ENCODE measurements at regions not wholly inside any gene's neighbourhood (a gene's known extent, or its start where the extent isn't known, plus 50 kb on each side); places are given as distances from the start of the nearest gene placed in this dataset.

DNA sequence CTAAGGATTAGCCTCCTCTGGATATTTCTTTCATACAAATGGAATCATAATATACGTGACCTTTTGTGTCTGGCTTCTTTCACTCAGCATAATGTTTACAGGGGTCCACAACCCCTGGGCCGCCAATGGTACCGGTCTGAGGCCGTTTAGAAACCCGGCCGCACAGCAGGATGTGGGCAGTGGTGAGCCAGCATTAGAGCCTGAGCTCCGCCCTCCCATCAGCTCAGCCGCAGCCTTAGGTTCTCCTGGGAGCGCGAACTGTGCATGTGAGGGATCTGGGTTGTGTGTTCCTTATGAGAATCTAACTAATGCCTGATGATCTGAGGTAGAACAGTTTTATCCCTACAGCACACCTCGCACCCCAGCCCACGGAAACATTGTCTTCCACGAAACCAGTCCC, 229.7 kb downstream of the ICE1 start:
- no peak for DNase-seq

DNA sequence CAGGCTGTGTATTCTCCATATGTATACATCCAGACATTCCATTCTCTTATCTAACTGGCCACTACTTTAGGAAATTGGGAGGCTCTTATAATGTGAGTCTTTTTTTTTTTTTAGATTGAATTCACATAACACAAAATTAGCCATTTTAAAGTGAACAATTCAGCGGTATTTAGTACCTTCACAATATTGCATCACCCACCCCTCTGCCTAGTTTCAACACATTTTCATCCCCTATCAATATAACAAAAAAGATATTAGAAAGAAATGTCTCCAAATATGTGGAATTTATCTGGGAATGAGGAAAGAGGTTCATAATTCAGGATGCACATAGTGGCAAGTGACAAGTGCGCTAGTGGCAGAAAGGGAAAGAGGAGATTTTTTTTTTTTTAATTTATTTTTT, 228.5 kb downstream of the ICE1 start:
- no peak for DNase-seq

DNA sequence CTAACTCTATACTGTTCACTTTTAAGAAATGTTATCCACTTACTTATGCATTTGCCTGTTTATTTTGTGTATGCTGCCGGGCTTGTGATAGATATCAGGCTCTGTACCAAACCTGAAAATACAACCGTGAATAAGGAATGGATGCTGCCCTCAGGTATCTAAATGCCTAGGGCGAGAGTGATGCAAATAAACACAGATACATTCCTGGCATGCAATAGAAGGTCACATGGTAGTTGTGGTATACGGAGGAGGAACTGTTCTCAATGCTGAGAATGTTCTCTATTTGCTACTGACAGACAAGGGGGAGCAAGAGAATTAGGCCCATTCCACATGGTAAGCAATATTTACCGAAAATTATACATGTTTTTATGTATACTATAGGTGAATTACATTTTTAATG, 227.8 kb downstream of the ICE1 start:
- no peak for DNase-seq

DNA sequence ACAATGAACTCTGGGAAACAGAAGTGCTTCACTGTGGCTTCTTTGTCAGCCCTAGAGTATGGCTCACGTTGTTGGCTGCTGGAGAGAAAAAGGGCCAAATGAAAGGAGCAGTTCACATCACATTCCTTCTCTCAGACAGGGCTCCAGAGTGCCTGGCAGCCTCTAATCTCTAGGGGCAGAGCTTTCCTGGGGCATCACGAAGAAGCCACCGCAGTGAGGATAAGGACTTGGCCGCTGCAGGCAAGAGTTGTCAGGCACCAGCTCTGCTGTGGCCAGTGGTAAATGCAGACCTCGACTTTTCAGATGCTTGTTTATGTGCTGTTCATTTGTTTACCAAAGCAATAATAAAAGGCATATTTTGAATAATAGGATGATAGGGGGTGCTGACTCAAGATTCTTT, 227.2 kb downstream of the ICE1 start:
- no peak for DNase-seq

DNA sequence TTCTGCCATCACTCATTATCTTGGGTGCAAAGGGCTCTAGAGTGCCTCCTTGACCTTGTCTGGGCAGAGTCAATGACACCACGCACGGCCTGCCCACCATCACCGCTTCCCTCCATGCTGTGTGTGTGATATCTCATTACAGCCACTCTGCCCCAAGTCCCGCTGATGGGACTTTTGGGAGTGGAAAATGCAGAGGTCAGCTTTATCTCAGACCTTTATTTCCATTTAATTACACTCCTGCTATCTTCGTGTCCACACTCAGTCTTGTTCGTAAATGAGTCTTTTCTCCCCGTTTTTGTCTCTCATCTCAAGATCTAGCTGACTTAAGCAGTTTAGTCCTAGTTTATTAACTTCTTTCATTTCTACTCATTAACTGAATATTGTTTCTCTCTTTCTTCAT, 226.2 kb downstream of the ICE1 start:
- DNase-seq: no peak

DNA sequence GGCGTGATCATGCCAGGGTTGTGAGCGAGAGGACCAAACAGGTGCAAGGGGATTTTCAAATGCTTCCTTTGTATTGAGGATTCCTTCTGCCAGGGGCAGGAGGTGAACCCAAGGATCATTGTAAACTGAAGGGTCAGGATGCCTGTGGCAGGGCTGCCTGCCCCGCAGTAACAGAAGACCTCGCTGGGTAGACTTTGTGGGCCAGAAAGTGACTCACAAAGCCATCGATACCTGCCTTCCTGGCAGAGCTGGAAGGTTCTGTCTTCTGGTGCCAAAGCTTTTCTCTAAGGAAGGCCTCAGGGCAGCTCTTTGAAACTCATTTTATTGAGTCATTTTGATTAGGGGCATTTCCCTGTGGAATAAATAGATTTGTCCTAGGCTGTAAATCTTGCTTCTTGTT, 223.4 kb downstream of the ICE1 start:
- DNase-seq: no peak

DNA sequence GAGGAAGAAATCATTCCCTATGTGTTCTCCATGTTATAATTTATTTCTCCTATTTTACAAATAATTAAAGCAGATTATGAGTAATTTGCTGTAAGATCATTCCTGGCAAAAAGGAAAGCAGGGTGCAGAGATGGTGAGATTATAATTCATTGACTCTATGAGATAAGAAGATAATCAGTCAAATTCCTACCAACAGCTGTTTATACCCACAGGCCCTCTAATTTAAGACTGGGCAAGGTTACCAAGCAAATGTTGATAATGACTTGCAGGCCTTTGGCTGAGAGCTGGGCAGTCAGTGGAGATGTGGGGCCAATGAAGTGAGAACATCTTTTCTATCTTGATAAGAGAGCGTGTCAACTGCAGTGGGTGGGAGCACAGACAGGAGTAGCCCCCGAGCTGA, 222.7 kb downstream of the ICE1 start:
- no peak for DNase-seq

DNA sequence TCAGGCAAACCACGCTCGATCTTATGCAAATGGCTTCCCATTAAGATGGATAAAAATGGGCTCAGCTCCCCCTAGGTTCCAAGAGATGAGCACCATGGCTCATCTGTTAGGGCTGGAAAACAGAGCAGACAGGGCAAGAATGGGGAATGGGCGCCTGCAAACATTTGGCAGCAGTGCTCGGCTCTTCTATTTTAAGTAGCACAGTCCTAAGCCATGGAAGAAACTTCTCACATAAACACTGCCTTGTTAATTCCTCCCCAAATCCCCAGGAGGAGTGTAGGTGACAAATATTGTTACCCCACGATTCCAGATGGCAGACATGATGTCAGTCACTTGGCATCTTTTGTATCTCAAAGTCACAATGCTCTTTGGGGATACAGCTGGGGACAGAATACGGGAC, 221.8 kb downstream of the ICE1 start:
- no peak for DNase-seq

DNA sequence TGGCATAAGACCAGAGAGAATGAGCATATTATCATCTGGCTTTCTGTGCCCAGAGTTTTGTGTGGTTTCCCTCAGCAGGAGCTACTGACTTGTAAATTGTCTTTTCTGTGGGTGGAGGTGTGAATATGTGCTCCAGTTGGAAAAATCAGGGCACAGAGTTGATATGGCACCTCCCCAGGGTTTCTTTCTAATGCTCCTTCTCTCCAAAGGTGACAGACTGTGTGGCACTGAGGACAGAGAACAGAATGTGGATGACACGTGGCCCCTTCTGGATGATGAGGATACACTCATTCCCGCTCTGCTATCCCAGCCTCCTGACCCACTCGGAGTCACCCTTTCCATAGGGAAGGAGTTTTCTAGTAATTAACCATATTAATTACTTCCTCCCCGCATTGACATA, 221.0 kb downstream of the ICE1 start:
- DNase-seq: no peak

DNA sequence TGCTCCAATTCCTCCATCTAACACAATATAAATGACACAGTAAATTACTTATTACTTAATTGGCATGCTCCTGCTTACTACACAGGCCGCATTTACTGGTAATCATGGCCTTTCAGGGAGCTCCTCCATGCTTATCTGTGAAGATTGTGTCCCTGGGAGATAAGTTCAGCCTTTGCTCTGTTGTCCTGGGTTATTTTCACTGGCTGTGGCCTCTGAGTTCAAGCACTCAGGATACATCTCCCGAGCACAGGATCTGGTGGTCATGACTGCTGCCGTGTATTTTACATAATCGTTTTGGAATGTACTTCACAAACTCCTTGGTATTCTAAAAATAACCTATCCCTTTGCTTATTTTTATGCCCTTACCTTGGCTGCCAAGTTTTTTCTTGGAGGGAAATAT, 215.7 kb downstream of the ICE1 start:
- no peak for DNase-seq

DNA sequence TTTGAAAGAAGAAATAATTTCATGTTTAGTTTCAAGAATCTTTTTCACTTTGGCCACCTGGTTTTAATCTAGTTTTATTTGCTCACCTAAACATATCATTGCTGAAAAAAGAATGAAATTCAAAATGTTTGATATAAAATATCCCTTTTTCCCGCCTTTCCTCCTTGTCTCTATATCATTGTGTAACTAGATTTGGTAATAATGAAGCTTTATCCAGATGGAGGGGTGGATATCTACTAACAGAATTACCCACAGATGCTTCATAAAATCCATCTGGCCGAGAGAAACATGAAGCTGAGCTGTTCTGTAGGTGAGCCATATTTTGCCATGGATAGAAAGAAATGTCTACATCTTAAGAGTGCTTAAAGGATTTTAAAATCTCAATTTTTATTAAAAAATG, 214.7 kb downstream of the ICE1 start:
- no peak for DNase-seq

DNA sequence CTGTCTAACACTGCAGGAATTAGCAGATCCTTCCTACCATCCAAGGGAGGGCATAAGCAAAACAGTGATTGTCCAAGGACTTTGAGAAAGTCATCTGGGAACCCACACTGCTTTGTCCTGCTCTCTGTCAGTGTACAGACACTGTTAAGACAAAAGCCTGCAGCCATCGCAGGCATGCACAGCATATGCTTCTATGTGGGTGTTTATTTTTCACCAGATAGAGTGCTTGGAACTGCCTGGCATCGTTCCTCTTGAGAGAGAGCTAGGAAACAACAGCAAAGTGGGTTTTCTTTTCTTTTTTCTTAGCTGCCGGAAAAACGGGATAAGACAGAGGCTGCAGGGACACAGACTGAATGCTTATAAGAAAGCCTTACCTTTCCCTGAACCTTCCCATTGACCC, 212.3 kb downstream of the ICE1 start:
- no peak for DNase-seq

DNA sequence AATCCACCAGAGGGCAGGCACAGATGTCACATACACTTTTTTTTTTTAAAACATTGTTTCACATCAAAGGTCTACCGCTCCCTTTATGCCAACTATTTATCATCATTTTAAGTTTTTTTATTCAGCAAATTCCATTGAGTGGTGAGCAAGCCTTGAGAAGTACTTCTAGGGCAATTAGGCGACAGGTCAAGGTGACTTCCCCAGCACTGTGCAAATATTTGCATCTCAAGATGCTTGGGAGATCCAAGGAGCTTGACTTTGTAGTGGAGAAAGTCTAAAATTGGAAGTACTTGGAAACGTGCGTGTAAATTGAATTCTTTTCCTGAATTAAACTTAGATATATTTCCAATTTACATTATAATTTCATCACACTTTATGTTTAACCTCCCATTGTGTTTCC, 211.1 kb downstream of the ICE1 start:
- no peak for DNase-seq

DNA sequence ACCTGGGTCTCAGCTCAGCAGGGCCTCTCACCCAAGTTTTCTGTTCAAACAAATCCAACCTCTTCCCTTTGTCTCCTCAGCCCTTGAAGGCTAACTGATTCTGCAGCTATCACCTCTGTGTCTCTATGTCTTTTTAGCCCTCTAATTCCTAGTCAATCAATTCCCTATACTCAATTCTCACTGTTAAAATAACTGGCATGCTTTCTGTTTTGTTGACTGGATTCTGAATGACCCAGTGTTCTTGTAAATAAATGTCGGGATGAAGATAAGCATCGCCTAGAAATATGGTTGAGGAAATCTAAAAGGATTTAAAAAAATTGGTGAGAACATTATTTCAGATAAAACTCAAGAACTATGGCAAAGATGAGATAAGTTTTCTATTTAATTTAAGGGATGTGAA, 210.2 kb downstream of the ICE1 start:
- no peak for DNase-seq

DNA sequence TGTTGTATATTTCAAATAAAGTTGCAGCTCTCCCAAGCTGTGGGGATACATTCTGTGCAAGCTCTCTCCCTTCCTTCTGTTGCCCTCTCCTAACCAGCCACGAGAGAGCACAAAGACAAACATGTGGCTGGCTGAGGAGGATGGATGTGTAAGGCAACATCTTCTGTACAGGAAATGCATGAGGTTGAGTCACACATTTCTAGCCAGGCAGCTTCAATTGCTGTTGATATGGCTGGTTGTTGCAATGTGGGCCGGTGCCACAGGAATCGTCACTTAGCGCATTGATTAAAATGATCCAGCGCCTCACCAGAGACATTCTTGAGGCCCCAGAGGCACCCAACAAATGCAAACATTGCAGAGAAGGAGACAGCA, 207.1 kb downstream of the ICE1 start:
- DNase-seq: no peak

DNA sequence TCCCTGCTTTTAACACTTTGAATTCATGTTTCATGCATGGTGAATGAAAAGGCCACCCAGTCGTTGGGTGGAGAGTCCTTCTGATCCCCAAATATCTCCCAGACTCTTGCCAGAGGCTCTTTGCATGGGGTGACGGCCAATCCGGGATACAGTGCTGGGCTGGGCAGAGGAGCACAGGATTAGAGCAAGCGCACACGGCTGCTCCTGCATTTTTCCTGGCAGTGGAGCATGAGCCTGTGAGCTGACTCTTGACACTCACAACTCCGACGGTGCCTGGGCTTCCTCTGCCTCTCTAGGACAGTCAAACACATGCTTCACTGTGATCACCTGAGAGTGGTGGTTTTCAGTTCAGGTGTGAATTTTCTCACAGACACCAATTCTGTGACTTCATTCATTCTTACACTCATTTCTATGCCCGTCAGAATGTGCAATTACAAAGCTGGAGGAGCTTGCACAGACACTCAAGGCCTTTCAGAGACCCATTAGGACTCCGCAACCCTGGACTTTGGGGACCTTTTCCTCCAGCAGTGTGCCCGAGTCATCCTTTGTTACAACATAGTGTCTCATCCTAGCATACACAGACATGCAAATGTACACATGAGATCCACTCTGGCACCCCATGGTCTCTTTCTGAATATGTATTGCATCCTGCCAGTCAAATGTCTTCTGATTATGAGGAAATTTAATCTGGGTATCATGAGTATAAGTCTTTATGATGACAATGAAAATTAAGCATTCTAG, 206.6 kb downstream of the ICE1 start:
- no peak for DNase-seq

DNA sequence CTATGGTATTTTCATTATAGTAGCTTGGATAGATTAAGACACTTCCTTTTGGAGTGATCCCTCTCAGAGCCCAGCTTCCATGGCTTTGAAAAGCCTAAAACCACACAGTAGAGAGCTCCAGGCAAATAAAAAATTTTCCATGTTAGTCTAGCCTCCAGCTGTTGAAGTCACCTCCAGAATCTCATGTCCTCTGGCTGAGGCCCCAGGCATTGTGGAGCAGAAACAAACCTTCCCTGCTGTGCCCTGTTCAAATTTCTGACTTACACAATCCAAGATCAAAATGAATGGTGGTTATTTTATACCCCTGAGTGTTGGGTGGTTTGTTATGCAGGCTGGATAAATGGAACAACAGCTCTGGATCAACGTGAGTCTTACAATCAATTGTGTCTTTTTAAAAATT, 203.9 kb downstream of the ICE1 start:
- DNase-seq: no peak

DNA sequence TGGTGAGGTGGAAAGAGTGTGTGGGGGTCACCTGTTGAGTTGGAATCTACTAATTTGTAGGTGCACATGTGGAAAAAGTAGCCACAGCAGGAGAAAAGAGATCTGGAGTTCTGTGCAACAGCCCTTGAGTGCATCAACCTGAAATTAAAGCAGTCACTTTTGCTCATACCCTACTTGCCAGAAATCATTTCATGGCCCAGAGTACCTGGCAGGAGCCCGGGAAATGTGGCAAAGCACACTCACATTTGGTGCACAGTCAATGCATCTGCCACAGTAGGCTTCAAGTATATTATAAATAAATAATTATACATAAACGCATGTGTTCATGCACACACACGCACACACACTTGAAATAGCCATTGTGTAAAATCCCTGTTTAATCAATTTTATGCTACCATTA, 203.0 kb downstream of the ICE1 start:
- DNase-seq: no peak

DNA sequence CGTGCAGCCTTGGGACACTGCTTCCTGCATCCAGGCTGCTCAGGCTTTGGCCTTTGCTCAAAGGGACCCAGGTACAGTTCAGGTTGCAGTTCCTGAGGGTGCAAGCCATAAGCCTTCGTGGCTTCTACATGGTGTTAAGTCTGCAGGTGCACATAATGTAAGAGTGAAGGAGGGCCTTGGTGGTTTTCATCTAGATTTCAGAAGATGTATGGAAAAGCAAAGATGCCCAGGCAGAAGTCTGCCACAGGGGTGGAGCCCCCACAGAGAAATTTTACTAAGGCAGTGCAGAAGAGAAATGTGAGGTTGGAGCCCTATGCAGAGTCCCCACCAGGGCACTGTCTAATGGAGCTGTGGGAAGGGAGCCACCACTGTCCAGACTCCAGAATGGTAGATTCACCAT, 200.9 kb downstream of the ICE1 start:
- DNase-seq: no peak

DNA sequence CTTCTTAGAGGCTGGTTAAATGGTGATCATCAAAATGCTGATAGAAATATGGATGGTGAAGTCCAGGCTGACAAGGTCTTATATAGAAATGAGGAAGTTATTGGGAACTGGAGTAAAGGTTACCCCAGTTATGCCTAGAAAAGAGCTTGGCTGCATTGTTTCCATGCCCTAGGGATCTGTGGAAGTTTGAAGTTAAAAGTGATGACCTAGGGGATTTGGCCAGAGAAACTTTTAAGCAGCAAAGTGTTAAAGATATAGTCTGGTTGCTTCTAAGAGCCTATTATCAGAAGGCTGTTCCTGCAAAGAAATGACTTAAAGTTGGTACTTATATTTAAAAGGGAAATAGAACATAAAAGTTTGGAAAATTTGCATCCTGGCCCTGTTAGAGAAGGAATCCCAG, 200.3 kb downstream of the ICE1 start:
- DNase-seq: no peak

DNA sequence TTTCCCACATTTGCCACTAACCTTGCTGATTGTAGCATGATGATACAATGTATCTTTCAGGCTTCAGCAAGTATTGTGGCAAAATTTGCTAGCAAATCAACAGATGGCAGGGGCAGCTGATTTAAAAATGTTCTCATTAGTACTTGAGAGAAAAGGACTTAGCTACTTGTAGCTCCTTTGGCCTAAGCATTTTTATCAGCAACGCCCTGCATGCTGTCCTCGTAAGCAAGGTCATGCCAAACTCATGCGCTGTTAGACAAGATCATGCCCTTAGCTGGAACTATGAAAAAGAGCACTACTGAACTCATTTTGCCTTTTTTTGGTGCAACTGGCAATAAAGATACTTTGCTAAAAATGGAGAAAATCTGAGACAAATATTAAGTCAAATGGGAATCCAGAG, 197.1 kb downstream of the ICE1 start:
- DNase-seq: no peak

DNA sequence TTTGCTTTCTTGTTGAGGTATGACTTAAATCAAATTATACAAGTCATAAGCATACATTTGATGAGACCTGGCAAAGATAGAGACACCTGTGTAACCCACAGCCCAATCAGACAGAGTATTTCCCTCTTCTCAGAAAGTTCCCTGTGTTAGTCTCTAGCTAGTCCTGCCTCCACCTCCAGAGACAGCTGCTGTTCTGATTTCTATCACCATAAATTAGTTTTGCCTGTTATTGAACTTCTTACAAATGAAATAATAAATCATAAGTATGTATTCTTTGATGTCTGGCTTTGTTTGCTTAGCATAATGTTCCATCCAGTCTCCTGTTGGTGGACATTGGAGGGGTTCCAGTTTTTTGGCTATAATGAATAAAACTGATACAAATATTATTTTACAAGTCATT, 194.5 kb downstream of the ICE1 start:
- no peak for DNase-seq

DNA sequence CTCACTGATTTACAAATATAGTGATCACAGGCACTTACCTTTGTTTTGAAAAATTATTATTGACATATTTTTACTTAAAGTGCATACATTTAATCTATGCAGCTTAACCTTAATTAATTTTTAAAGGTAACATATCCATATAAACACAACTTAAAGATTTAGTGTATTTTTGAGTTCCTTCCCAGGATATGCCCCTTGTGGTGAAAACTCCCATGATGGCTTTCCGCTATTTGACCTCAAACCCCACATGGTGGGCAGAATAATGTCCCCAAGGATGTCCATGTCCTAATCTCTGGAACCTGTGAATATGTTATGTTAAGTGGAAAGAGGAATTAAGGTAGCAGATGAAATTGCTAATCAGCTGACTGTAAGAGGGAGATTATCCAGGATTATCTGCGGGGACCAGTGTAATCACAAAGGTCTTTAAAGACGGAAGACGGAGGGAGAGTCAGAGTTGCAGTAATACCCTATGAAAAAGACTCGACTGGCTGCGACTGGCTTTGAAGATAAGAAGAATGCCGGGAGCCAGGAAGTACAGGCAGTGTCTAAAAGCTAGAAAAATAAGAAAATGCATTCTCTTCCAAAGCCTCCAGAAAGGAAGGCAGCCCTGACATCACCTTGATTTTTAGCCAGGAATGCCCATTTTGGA, 193.9 kb downstream of the ICE1 start:
- DNase-seq: no peak

DNA sequence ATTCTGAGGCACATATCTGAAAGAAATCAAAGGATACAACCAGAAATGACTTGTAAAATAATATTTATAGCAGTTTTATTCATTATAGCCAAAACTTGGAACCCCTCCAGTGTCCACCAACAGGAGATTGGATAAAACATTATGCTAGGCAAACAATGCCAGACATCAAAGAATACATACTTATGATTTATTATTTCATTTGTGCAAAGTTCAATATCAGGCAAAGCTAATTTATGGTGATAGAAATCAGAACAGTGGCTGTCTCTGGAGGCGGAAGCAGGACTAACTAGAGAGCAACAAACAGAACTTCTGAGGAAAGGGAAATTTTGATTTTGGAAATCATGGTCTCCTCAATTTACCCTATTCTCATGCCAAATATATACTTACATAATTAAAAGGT, 193.1 kb downstream of the ICE1 start:
- DNase-seq: no peak

DNA sequence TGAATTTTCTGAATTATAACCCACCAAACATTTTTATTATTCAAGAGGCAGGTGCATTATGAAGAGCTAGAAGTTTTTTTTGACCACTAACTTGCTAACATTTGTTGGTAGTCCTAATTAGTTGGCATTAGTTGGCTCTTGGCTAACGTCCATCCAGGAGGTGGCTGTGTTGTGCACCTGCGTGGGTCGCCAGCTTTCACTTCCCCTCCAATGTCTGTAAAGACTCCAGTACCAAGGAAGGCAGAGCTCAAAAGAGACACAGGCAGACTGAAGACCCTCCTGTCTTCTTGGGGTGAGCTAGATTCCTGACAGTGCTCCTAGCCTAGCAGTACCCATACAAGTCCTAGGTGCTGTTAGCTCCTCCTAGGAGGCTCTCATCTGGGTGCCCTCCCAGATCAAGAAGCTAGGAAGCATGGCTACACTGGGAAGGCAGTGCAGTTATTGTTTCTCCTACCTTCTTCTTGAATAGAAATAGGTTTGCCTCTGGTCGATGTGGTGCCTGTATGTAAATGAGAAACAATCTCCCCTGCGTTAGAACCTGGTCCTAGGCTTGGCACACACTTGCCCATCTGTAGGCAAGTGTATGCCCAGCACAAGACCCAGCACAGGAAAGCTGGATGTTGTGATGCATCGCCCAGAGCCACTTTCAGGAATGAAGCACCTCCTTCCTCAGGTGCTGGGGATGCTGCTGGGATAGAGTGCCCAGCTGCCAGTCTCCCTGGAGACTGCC, 190.9 kb downstream of the ICE1 start:
- no peak for DNase-seq
